ENCODE measurements at regions not wholly inside any gene's neighbourhood (a gene's known extent, or its start where the extent isn't known, plus 50 kb on each side); places are given as distances from the start of the nearest gene placed in this dataset.

- no peaks in the 10 kb centered on the region for H3K79me2 ChIP-seq (ENCODE audit: control insufficient read depth, insufficient read depth, low read length)
- H3K4me2 ChIP-seq (ENCODE audit: extremely low read depth, insufficient read depth, low read length), result no peak overlapping the region
- no peaks in the 10 kb centered on the region for H3K9me3 ChIP-seq (ENCODE audit: control insufficient read depth, insufficient read depth, low read depth, low read length)
- TF ChIP-seq EZH2 (IDR thresholded peaks at IDR 0.05; ENCODE audit: low read length, missing control alignments), result no peak
- no peak for TF ChIP-seq CTCF (conservative IDR thresholded peaks at IDR 0.05 in 1 of 2, IDR thresholded peaks at IDR 0.05 in 1 of 2; ENCODE audit: low read depth in 1 of 2, low read length in 2 of 2)
- no peak overlapping the region for H2AFZ ChIP-seq (ENCODE audit: low read length)
- no peaks in the 10 kb centered on the region for H3K36me3 ChIP-seq (ENCODE audit: control insufficient read depth, insufficient read depth, low read length)
- DNase-seq (ENCODE audit: low read depth in 2 of 2), result no peak
- H3K4me1 ChIP-seq (ENCODE audit: control insufficient read depth, extremely low read depth, insufficient read depth, low read length), result peaks cover 13% of the 10 kb centered on the region
- H3K27me3 ChIP-seq (ENCODE audit: control insufficient read depth, insufficient read depth, low read length), result no peaks in the 10 kb centered on the region
- H3K9ac ChIP-seq (ENCODE audit: insufficient read depth, low read length), result no peak overlapping the region
- H3K4me3 ChIP-seq (replicated peaks in 1 of 4; ENCODE audit: control extremely low read depth in 1 of 4, insufficient read depth in 1 of 4, low read depth in 3 of 4, low read length in 4 of 4), result no peak overlapping the region
- no peaks in the 10 kb centered on the region for H4K20me1 ChIP-seq (ENCODE audit: control insufficient read depth, extremely low read depth, insufficient read depth, low read length)
- H3K27ac ChIP-seq (ENCODE audit: insufficient read depth, low read length), result no peak overlapping the region
These were observed 61.5 kb upstream of the TPM1 start for GRCh38 chr15:62981071-62981470.

GRCh38 chr15:62983956-62984355, 58.6 kb upstream of the TPM1 start:
- Histone ChIP-seq H3K27me3 (ENCODE audit: control insufficient read depth, insufficient read depth, low read length) (no peaks in the 10 kb centered on the region), H3K27ac (ENCODE audit: insufficient read depth, low read length) (no peak overlapping the region), H3K9me3 (ENCODE audit: control insufficient read depth, insufficient read depth, low read depth, low read length) (no peaks in the 10 kb centered on the region), H3K4me3 (replicated peaks in 1 of 4; ENCODE audit: control extremely low read depth in 1 of 4, insufficient read depth in 1 of 4, low read depth in 3 of 4, low read length in 4 of 4) (no peak overlapping the region), H3K79me2 (ENCODE audit: control insufficient read depth, insufficient read depth, low read length) (no peaks in the 10 kb centered on the region), H3K4me1 (ENCODE audit: control insufficient read depth, extremely low read depth, insufficient read depth, low read length) (no peaks in the 10 kb centered on the region), H3K9ac (ENCODE audit: insufficient read depth, low read length) (no peak overlapping the region), H3K36me3 (ENCODE audit: control insufficient read depth, insufficient read depth, low read length) (no peaks in the 10 kb centered on the region), H4K20me1 (ENCODE audit: control insufficient read depth, extremely low read depth, insufficient read depth, low read length) (no peaks in the 10 kb centered on the region), H2AFZ (ENCODE audit: low read length) (no peak overlapping the region), H3K4me2 (ENCODE audit: extremely low read depth, insufficient read depth, low read length) (no peak overlapping the region)
- TF ChIP-seq EZH2 (IDR thresholded peaks at IDR 0.05; ENCODE audit: low read length, missing control alignments) (no peak), CTCF (conservative IDR thresholded peaks at IDR 0.05 in 1 of 2, IDR thresholded peaks at IDR 0.05 in 1 of 2; ENCODE audit: low read depth in 1 of 2, low read length in 2 of 2) (no peak)
- DNase-seq (ENCODE audit: low read depth in 2 of 2), result no peak

- no peaks in the 10 kb centered on the region for H4K20me1 ChIP-seq (ENCODE audit: control insufficient read depth, extremely low read depth, insufficient read depth, low read length)
- H3K9ac ChIP-seq (ENCODE audit: insufficient read depth, low read length), result no peak overlapping the region
- no peak overlapping the region for H3K27ac ChIP-seq (ENCODE audit: insufficient read depth, low read length)
- no peak overlapping the region for H2AFZ ChIP-seq (ENCODE audit: low read length)
- H3K36me3 ChIP-seq (ENCODE audit: control insufficient read depth, insufficient read depth, low read length), result no peaks in the 10 kb centered on the region
- no peaks in the 10 kb centered on the region for H3K4me1 ChIP-seq (ENCODE audit: control insufficient read depth, extremely low read depth, insufficient read depth, low read length)
- no peak overlapping the region for H3K4me2 ChIP-seq (ENCODE audit: extremely low read depth, insufficient read depth, low read length)
- TF ChIP-seq EZH2 (IDR thresholded peaks at IDR 0.05; ENCODE audit: low read length, missing control alignments) (no peak), CTCF (conservative IDR thresholded peaks at IDR 0.05 in 1 of 2, IDR thresholded peaks at IDR 0.05 in 1 of 2; ENCODE audit: low read depth in 1 of 2, low read length in 2 of 2) (no peak)
- H3K79me2 ChIP-seq (ENCODE audit: control insufficient read depth, insufficient read depth, low read length), result no peaks in the 10 kb centered on the region
- H3K27me3 ChIP-seq (ENCODE audit: control insufficient read depth, insufficient read depth, low read length), result no peaks in the 10 kb centered on the region
- no peak overlapping the region for H3K4me3 ChIP-seq (replicated peaks in 1 of 4; ENCODE audit: control extremely low read depth in 1 of 4, insufficient read depth in 1 of 4, low read depth in 3 of 4, low read length in 4 of 4)
- DNase-seq (ENCODE audit: low read depth in 2 of 2), result peak; percentile 21 to 96
- H3K9me3 ChIP-seq (ENCODE audit: control insufficient read depth, insufficient read depth, low read depth, low read length), result no peaks in the 10 kb centered on the region
These were observed 56.8 kb upstream of the TPM1 start for GRCh38 chr15:62985768-62986167.

Data from fibroblast of lung (primary cell).